ENCODE measurements at regions not wholly inside any gene's neighbourhood (a gene's known extent, or its start where the extent isn't known, plus 50 kb on each side); places are given as distances from the start of the nearest gene placed in this dataset.
"Not testable (repeated sequence)": the region's sequence is repeated elsewhere in the genome, so short reads cannot be mapped to it uniquely, and the experiment has no call there.

- not testable (repeated sequence) for H3K4me1 ChIP-seq (ENCODE audit: insufficient read depth, low read length); H3K27ac ChIP-seq (ENCODE audit: low read length); H3K36me3 ChIP-seq (ENCODE audit: insufficient read depth, low read depth, low read length); H3K9ac ChIP-seq (ENCODE audit: low read depth, low read length); H3K9me3 ChIP-seq (ENCODE audit: insufficient read depth, low read depth, low read length); H3K27me3 ChIP-seq (ENCODE audit: insufficient read depth, low read length); H3K4me3 ChIP-seq (ENCODE audit: low read length)
Measured at GRCh38 chr1:224023122-224023521, 90.8 kb upstream of the FBXO28 start.

DNA sequence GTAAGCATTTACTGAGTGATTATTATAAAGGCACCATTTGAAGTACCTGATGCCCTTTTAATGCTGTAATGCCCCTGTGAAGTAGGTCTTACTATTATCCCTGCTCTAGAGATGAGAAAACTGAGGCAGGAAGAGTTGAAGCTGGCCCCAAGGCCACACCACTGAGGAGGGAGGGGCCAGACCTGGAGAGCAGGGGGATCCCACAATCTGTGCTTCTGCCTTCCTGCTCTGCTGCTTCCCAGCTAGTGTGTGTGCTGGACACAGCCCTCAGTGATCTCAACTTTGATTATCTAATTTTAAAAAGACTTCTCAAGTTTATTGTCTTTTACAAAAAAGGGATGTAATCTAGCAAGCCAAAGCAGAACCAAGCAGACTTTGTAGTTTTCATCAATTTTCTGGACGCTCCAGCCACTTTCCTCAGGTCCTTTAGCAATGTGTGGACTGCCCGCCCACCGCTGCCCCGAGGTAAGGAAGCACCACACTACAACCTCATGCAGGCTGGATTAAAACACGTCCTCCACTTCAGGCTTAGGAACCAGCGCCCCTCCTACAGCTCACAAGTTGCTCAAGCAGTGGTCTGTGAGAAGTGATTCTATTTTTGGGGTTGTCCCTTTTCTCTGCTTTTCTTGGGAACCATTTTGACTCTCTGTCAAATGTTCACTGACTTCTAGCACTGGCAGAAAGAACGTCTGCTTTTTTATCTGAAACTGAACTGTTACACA lies 91.5 kb upstream of the FBXO28 start:
- not testable (repeated sequence) for H3K27me3 ChIP-seq (ENCODE audit: insufficient read depth, low read length); H3K27ac ChIP-seq (ENCODE audit: low read length); H3K9ac ChIP-seq (ENCODE audit: low read depth, low read length); H3K9me3 ChIP-seq (ENCODE audit: insufficient read depth, low read depth, low read length); H3K36me3 ChIP-seq (ENCODE audit: insufficient read depth, low read depth, low read length); H3K4me1 ChIP-seq (ENCODE audit: insufficient read depth, low read length); H3K4me3 ChIP-seq (ENCODE audit: low read length)

DNA sequence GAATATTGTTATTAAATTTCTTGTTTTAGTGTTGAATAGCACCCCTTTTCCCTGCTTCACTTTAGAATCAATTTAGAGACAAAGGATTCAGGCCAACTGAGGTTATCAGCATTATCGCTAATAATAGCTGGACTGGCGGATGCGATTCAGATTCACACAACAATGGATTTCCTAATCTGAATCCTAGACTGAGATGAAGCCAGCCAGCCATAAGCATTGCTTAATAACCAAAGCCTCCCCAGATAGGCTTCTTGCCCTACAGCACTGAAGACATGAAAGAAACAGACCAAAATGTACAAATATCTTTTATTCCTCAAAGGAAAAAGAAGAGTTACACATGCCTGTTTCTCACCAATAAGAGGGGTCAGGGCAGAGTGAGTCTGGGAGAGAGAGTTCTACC lies 94.0 kb upstream of the FBXO28 start:
- not testable (repeated sequence) for H3K4me3 ChIP-seq (ENCODE audit: low read length); H3K27me3 ChIP-seq (ENCODE audit: insufficient read depth, low read length); H3K36me3 ChIP-seq (ENCODE audit: insufficient read depth, low read depth, low read length); H3K9ac ChIP-seq (ENCODE audit: low read depth, low read length); H3K27ac ChIP-seq (ENCODE audit: low read length); H3K9me3 ChIP-seq (ENCODE audit: insufficient read depth, low read depth, low read length); H3K4me1 ChIP-seq (ENCODE audit: insufficient read depth, low read length)

DNA sequence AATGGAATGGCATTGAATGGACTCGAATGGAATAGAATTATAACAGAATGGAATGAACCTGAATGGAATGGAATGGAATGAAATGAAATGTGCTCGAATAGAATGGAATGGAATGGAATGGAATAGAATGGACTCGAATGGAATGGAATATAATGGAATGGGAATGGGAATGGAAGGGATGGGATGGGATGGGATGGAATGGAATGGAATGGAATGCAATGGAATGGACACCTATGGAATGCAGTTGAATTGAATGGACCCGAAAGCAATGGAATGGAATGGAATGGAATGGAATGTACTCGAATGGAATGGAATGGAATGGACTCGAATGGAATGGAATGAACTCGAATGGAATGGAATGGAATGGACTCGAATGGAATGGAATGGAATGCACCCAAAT lies 98.1 kb upstream of the FBXO28 start:
- not testable (repeated sequence) for H3K27ac ChIP-seq (ENCODE audit: low read length); H3K4me3 ChIP-seq (ENCODE audit: low read length); H3K36me3 ChIP-seq (ENCODE audit: insufficient read depth, low read depth, low read length); H3K4me1 ChIP-seq (ENCODE audit: insufficient read depth, low read length); H3K27me3 ChIP-seq (ENCODE audit: insufficient read depth, low read length); H3K9ac ChIP-seq (ENCODE audit: low read depth, low read length)
- peaks cover 48% of the 10 kb centered on the region for H3K9me3 ChIP-seq (ENCODE audit: insufficient read depth, low read depth, low read length)

DNA sequence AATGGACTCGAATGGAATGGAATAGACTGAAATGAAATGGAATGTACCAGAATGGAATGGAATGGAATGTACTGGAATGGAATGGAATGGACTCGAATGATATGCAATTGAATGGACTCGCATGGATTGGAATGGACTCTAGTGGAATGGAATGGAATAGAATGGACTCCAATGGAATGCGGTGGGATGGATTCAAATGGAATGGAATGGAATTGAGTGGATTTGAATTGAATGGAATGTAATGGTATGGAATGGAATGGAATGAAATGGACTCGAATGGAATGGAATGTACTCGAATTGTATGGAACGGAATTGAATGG lies 99.6 kb upstream of the FBXO28 start:
- H3K27me3 ChIP-seq (ENCODE audit: insufficient read depth, low read length) = no peaks in the 10 kb centered on the region
- no peak overlapping the region for H3K4me3 ChIP-seq (ENCODE audit: low read length)
- peaks cover 52% of the 10 kb centered on the region for H3K9me3 ChIP-seq (ENCODE audit: insufficient read depth, low read depth, low read length)
- H3K36me3 ChIP-seq (ENCODE audit: insufficient read depth, low read depth, low read length) = no peaks in the 10 kb centered on the region
- H3K4me1 ChIP-seq (ENCODE audit: insufficient read depth, low read length) = no peaks in the 10 kb centered on the region
- no peak overlapping the region for H3K9ac ChIP-seq (ENCODE audit: low read depth, low read length)
- no peak overlapping the region for H3K27ac ChIP-seq (ENCODE audit: low read length)

DNA sequence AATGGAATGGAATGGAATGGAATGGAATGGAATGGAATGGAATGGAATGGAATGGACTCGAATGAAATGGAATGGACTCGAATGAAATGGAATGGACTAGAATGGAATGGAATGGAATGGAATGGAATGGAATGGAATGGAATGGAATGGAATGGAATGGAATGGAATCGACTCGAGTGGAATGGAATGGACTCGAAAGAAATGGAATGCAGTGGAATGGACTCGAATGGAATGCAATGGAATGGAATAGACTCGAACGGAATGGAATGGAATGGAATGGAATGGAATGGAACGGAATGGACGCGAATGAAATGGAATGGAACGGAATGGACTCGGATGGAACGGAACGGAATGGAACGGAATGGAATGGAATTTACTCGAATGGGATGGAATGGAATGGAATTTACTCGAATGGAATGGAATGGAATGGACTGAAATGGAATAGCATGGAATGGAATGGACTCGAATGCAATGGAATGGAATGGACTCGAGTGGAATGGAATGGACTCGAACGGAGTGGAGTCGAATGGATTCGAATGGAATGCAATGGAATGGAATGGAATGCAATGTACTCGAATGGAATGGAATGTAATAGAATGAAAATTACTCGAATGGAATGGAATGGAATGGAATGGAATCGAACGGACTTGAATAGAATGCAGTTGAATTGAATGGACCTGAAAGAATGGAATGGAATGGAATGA lies 100.1 kb upstream of the FBXO28 start:
- not testable (repeated sequence) for H3K9ac ChIP-seq (ENCODE audit: low read depth, low read length); H3K4me1 ChIP-seq (ENCODE audit: insufficient read depth, low read length); H3K27me3 ChIP-seq (ENCODE audit: insufficient read depth, low read length)

DNA sequence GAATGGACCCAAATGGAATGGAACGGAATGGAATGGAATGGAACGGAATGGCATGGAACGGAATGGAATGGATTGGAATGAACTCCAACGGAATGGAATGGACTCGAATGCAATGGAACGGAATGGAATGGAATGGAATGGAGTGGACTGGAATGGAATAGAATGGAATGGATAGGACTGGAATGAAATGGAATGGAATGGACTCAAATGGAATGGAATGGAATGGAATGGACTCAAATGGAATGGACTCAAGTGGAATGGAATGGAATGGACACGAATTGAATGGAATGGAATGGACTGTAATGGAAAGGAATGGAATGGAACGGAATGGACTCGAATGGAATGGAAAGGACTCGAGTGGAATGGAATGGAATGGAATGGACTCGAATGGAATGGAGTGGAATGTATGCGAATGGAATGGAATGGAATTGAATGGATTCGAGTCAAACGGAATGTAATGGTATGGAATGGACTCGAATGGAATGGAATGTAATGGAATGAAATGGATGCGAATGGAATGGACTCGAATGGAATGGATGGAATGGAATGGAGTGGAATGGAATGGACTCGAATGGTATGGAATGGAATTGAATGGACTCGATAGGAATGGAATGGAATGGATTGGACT lies 101.0 kb upstream of the FBXO28 start:
- H3K9ac ChIP-seq (ENCODE audit: low read depth, low read length) = not testable (repeated sequence)
- H3K9me3 ChIP-seq (ENCODE audit: insufficient read depth, low read depth, low read length) = peaks cover 52% of the 10 kb centered on the region

More for the DNA sequence above, 100.1 kb upstream of the FBXO28 start:
- H3K4me3 ChIP-seq (ENCODE audit: low read length); H3K36me3 ChIP-seq (ENCODE audit: insufficient read depth, low read depth, low read length); H3K27ac ChIP-seq (ENCODE audit: low read length): not testable (repeated sequence)
- H3K9me3 ChIP-seq (ENCODE audit: insufficient read depth, low read depth, low read length) = peaks cover 52% of the 10 kb centered on the region

GRCh38 chr1:224012162-224012561 lies 101.7 kb upstream of the FBXO28 start:
- H3K4me1 ChIP-seq (ENCODE audit: insufficient read depth, low read length); H3K27me3 ChIP-seq (ENCODE audit: insufficient read depth, low read length); H3K36me3 ChIP-seq (ENCODE audit: insufficient read depth, low read depth, low read length); H3K27ac ChIP-seq (ENCODE audit: low read length); H3K9ac ChIP-seq (ENCODE audit: low read depth, low read length): not testable (repeated sequence)
- Histone ChIP-seq H3K4me3 (ENCODE audit: low read length) (peak overlapping the region; percentile 11; the same call in 1 of the 2 replicates), H3K9me3 (ENCODE audit: insufficient read depth, low read depth, low read length) (peaks cover 52% of the 10 kb centered on the region)

More for the DNA sequence above, 101.0 kb upstream of the FBXO28 start:
- not testable (repeated sequence) for H3K27ac ChIP-seq (ENCODE audit: low read length); H3K4me1 ChIP-seq (ENCODE audit: insufficient read depth, low read length); H3K27me3 ChIP-seq (ENCODE audit: insufficient read depth, low read length); H3K36me3 ChIP-seq (ENCODE audit: insufficient read depth, low read depth, low read length)
- peak overlapping the region; percentile 11; the same call in 1 of the 2 replicates for H3K4me3 ChIP-seq (ENCODE audit: low read length)

- not testable (repeated sequence) for H3K9ac ChIP-seq (ENCODE audit: low read depth, low read length); H3K36me3 ChIP-seq (ENCODE audit: insufficient read depth, low read depth, low read length); H3K4me1 ChIP-seq (ENCODE audit: insufficient read depth, low read length); H3K4me3 ChIP-seq (ENCODE audit: low read length); H3K27ac ChIP-seq (ENCODE audit: low read length); H3K27me3 ChIP-seq (ENCODE audit: insufficient read depth, low read length)
- peaks cover 52% of the 10 kb centered on the region for H3K9me3 ChIP-seq (ENCODE audit: insufficient read depth, low read depth, low read length)
Measured at GRCh38 chr1:224011751-224012150, 102.2 kb upstream of the FBXO28 start.

GRCh38 chr1:224011153-224011552 lies 102.8 kb upstream of the FBXO28 start:
- not testable (repeated sequence) for H3K27ac ChIP-seq (ENCODE audit: low read length); H3K36me3 ChIP-seq (ENCODE audit: insufficient read depth, low read depth, low read length); H3K27me3 ChIP-seq (ENCODE audit: insufficient read depth, low read length); H3K4me1 ChIP-seq (ENCODE audit: insufficient read depth, low read length); H3K9ac ChIP-seq (ENCODE audit: low read depth, low read length); H3K4me3 ChIP-seq (ENCODE audit: low read length)
- peaks cover 52% of the 10 kb centered on the region for H3K9me3 ChIP-seq (ENCODE audit: insufficient read depth, low read depth, low read length)

DNA sequence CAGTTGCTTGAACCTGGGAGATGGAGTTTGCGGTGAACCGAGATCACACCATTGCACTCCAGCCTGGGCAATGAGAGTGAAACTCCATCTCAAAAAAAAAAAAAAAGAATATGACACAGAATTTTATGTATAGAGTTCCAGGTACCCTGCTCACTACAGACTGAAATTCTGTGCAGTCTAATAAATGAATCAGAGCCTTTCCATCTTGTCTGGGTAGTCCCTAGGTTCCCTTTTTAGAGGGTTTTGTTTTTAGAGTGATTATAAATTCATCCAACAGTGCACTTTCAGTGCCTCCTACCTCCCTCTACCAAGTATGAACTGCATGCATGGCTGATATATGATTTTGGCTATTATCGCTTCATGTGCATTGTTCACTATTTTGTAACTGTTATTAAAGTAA lies 107.9 kb upstream of the FBXO28 start:
- H3K4me1 ChIP-seq (ENCODE audit: insufficient read depth, low read length); H3K4me3 ChIP-seq (ENCODE audit: low read length); H3K27ac ChIP-seq (ENCODE audit: low read length); H3K9me3 ChIP-seq (ENCODE audit: insufficient read depth, low read depth, low read length); H3K36me3 ChIP-seq (ENCODE audit: insufficient read depth, low read depth, low read length); H3K9ac ChIP-seq (ENCODE audit: low read depth, low read length); H3K27me3 ChIP-seq (ENCODE audit: insufficient read depth, low read length): not testable (repeated sequence)

GRCh38 chr1:224004552-224005315 lies 109.2 kb upstream of the FBXO28 start:
- H3K4me1 ChIP-seq (ENCODE audit: insufficient read depth, low read length); H3K4me3 ChIP-seq (ENCODE audit: low read length); H3K36me3 ChIP-seq (ENCODE audit: insufficient read depth, low read depth, low read length); H3K27ac ChIP-seq (ENCODE audit: low read length); H3K9me3 ChIP-seq (ENCODE audit: insufficient read depth, low read depth, low read length); H3K9ac ChIP-seq (ENCODE audit: low read depth, low read length); H3K27me3 ChIP-seq (ENCODE audit: insufficient read depth, low read length): not testable (repeated sequence)
